Fibroblast of skin of right quadriceps (primary cell): ENCODE measurements at regions not wholly inside any gene's neighbourhood (a gene's known extent, or its start where the extent isn't known, plus 50 kb on each side); places are given as distances from the start of the nearest gene placed in this dataset.
"Not testable (repeated sequence)": the region's sequence is repeated elsewhere in the genome, so short reads cannot be mapped to it uniquely, and the experiment has no call there.

Experiments used
- DNase-seq: peaks from one replicate; pipeline ENCODE4 v3.0.0-alpha.2; 2013

DNA sequence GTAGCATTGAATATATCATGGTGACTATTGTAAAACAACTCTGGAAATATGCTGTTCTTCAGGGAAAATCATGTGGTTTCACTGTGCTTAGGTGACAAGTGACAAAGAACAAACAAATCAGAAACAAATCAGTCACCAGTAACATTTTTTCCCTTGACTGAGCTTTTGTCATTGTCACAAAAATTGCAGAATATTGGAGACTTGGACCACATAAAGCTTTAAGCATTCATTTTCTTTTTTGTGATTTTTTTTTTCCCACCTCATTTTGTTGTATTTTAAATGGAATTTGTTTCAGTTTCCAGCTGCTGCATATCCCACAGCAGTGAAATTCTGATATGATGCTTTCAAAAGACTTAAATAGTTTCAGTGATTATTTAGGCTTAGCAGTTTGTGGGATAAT lies 1088.4 kb downstream of the OTOL1 start:
- no peak for DNase-seq

DNA sequence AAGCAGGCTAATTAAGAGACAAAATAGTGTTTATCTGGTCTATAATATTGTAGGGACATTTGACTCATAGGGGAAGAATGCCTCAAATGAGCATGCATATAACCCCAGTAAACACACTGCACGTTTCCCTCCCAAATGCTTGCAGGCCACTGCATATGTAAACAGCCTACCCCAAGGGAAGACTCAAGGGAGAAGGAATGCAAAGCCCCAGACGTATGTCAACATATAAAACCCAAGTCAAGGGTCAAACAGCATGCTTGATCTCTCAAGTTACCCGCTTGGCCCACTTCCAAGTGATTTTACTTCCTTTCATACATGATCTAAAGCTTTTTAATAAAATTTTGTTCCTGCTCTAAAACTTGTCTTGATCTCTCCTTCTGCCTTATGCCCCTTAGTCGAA lies 1090.0 kb downstream of the OTOL1 start:
- peak; percentile 11 for DNase-seq

DNA sequence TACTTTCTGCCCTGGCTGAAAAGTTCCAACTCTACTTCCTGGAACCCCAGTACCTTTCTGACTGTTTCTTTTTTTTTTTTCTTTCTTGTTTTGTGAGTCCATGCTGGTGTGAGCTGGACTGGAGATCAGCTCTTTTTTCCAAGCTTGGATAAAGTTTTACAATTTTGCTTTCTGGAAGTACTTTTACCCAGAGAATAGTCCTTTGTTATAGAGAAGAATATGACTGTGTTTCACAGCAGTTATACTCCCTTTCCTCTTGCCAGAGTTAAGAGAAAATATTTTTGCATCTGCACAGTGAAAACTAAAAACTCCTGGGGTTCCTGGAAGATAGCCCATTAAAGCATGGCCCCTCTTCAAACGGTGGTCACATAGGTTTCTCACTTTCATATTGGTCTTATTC lies 1100.6 kb downstream of the OTOL1 start:
- no peak for DNase-seq

DNA sequence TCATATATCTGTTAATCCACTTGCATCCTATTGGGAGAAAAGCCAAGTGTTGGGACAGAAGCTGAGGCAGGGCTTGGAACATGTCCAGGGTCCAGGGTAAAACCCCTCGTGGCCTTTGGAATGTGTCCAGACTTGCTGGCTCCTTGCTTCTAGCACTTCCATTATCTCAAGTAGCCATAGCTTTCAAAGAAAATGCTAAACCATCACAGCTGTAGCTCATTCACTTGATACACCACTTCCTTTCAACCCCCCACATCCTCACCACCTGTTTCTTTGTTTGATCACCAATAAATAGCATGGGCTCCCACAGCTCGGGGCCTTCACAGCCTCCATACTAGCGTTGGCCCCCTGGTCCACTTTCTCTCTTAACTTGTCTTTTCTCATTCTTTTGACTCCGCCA lies 1101.9 kb downstream of the OTOL1 start:
- not testable (repeated sequence) for DNase-seq

DNA sequence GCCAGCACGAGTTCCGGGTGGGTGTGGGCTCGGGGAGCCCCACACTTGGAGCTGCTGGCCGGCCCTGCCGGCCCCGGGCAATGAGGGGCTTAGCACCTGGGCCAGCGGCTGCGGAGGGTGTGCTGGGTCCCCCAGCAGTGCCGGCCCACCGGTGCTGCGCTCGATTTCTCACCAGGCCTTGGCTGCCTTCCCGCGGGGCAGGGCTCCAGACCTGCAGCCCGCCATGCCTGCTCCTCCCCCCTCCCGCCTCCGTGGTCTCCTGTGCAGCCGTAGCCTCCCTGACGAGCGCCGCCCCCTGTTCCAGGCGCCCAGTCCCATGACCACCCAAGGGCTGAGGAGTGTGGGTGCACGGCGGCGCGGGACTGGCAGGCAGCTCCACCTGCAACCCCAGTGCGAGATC lies 1103.1 kb downstream of the OTOL1 start:
- not testable (repeated sequence) for DNase-seq

DNA sequence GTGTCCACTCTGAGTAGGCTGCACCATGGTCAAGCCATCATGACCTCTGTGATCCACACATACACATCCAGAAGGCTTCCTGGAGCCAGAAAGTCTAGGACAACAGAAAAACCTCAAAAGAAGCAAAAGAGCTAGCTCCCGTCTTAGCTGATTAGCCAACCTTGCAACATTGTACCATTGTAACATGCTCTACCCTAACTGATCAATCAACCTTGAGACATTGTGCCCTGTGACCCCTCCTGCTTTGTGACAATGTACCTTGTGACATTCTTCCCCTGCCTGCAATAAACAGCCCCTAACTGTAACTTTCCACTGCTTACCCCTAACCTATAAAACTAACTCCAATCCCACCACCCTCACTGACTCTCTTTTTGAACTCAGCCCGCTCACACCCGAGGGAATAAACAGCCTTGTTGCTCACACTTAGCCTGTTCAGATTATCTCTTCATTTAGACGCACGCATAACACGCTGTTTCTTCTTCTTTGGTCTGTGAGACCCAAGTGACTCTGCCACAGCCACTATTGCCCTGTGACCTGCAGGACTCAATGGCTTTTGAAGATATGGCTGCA lies 1104.6 kb downstream of the OTOL1 start:
- no peak for DNase-seq

DNA sequence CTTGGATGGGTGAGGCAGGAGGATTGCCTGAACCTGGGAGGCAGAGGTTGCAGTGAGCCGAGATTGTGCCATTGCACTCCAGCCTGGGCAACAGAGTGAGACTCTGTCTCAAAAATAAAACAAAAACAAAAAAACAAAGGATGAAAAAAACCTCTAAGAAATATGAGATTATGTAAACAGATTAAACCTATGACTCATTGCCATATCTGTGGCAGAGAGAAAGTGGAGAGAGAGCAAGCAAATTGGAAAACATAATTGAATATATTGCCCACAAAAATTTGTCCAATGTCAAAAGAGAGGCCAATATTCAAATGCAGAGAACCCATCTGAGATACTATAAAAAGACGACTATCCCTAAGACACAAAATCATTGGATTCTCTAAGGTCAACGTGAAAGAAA lies 1106.0 kb downstream of the OTOL1 start:
- no peak for DNase-seq

DNA sequence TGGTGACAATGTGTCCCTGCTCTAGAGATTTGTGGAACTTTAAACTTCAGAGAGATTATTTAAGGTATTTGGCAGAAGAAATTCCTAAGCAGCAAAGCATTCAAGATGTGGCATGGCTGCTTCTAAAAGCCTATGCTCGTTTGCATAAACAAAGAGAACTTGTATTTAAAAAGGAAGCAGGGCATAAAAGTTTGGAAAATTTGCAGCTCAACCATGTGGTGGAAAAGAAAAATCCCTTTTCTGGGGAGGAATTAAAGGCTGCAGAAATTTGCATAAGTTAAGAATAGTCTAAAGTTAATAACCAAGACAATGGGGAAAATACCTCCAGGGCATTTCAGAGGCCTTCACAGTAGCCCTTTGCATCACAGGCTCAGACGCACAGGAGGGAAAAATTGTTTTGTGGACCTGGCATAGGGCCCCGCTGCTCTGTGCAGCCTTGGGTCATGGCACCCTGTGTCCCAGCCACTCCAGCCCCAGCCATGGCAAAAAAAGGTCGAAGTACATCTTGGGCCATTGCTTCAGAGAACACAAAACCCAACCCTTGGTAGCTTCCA lies 1109.1 kb downstream of the OTOL1 start:
- DNase-seq, result no peak

DNA sequence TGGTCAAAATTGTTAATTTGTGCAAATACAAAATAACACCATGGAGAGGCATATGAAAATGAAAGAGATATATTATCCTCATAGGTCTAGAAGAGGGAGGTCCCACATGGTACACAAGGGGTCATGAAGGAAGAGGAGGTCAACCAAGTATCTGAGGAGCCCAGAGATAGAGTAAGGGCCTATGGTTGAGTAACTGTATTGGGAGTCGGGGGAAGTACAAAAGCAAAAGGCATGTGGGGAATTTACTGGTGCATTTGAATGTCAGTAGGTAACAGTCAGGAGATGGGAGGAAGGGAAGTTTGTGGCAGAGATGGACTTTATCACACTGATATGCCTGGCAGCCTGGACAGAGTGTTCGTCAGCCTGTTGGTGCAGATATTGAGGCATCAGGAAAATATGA lies 1113.7 kb downstream of the OTOL1 start:
- DNase-seq, result no peak

DNA sequence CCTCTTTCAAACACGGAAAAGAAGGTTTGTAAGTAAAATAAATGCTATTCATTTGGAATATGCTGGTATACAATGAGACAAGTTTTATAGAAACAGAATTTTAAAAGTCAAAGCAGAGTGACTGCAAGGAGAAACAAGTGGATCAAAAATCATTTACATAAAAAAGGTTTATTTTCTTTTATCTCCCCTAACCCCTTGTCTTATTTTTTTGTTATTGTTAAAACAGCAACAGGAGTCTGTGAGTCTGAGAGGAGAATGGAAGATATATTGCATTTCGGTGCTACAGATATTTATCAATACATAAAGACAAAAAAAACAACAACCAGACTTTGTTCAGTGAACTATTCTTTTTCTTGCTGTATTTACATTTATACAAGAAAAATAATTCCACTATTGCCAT lies 1116.4 kb downstream of the OTOL1 start:
- no peak for DNase-seq

DNA sequence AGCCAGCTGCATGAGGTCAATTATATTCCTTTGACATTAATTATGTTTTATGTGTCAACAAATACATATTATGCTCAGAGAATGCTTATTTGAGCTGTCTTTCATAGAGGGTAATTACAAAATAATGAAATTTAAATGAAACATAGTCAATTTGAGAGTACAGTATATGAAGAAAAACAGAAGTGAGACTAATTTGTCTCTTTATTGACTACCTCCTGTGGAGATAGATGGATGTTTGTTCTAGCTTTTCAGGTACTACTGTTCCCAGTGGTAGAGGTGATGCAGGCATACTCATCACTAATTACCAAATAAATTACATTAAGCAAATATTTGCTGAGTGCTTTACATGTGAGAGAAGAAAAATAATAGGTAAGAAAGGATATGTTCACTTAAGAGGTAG lies 1129.6 kb downstream of the OTOL1 start:
- no peak for DNase-seq

DNA sequence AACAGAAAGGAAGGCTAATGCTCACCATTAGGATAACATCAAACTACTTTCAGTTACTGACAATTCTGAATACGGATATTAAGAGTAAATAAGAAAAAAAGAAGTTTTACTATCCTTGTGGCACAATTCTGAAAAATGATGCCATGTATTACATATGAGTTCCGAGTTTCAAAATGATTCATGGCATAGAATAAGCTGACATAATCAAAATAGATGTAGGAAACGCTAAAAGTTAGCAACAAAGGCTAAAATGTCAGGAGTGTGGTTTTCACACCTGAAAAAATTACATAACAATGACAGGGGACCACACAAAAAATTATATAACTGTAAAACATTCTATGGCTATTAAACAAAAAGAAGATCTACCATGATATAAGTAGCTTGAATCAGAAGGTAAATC lies 1131.9 kb downstream of the OTOL1 start:
- DNase-seq, result no peak

DNA sequence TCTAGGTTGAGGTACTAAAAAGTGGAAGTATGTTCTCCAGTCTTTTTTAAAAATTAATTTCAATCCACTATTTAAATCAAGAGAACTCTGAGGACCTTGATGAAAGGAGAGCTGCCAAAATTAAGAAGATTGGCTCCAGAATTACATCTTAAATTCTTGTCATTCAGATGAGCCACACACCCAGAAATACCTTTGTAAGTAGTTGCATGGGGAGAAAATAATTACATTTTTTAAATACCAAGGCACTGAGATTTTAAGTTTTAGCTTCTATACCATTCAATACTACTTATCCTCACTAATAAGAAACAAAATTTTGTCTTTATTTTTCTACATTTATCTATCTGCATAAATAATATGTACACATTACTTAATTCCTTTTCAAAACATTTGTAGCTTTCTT lies 1132.8 kb downstream of the OTOL1 start:
- DNase-seq, result no peak

DNA sequence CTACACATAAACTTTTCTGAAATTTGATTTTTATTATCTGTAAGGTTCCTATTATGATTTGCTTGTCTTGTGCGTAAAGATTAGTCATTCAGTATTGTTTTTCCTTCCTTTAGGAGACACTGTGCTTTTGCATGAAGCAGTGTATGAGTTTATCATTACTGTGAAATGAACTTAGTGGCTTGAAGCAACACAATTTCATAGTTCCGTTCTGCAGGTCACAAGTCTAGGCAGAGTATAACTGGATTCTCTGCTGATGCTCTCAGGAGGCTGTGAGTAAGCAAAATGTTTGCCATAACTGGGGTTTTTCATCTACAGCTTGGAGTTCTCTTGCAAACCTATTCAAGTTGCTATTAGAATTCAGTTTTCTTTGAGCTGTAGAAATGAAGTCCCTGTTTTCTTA lies 1136.1 kb downstream of the OTOL1 start:
- no peak for DNase-seq

DNA sequence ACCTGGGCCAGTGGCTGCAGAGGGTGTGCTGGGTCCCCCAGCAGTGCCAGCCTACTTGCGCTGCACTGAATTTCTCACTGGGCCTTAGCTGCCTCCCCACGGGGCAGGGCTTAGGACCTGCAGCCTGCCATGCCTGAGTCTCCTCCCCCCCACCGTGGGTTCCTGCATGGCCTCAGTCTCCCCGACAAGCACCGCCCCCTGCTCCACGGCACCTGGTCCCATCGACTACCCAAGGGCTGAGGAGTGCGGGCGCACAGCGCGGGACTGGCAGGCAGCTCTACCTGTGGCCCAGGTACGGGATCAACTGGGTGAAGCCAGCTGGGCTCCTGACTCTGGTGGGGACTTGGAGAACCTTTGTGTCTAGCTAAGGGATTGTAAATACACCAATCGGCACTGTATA lies 1143.6 kb downstream of the OTOL1 start:
- DNase-seq, result not testable (repeated sequence)

DNA sequence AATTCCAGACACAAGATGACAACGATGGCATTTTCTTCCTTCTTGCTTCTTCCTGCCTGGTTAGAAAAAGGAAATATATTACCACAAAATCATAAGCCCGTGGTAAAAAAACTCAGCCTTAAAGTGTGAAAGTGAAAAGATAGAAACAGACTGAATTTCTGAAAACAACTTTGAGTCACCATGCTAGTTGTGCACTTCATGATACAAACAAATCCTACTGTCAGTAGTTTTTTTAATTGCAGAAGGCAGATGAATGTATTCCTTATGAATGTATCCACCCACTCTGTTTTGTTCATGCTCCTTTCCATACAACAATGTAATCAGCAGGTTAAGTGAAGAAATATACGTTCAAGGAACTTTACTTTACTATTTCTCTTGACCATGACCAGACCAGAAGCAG lies 1144.7 kb downstream of the OTOL1 start:
- no peak for DNase-seq

DNA sequence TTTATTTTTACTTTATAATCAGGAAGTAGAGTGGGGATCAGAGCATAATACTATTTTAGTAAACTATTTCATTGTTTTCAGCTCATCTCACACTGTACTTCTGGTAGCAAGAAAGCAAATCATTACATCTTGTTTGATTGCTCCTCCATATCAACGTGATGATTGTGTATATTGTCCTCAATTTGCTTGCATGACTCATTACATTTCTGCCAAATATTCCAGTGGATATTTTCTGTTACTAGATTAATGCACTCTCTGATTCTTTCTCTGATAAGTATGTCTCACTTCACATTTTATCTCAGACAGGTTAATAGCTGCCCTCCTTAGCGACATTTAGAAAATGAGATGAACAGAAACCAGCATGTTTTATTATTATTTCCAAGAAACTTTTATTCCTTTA lies 1145.3 kb downstream of the OTOL1 start:
- DNase-seq, result no peak

DNA sequence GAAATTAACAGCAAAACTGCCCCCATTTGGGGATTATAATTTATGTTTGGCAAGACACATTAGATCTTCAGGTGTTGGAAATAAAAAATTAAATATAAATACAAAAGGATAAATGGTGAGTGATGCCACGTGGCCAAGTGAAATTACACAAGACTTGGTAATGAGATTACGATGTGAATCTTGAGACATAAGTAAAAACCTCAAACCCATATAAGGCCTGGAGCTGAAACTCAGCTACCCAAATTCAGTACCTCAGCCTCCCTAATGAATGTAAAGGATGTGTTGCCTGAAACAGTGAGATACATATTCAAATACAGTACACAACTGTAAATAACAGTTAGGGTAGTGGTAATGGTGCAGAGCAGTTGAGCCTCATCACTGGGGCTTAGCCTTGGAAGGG lies 1146.6 kb downstream of the OTOL1 start:
- no peak for DNase-seq

DNA sequence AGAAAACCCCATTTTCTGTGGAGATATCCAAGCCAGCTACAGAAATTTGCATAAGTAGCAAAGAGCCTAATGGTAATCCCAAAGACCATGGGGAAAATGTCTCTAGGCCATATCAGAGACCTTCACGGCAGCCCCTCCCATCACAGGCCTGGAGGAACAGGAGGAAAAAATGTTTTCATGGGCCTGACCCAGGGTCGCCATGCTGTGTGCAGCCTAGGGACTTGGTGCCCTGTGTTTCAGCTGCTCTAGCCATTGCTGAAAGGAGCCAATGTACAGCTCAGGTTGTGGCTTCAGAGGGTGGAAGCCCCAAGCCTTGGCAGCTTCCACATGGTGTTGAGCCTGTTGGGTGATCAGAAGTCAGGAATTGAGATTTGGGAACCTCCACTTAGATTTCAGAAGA lies 1150.7 kb downstream of the OTOL1 start:
- no peak for DNase-seq

DNA sequence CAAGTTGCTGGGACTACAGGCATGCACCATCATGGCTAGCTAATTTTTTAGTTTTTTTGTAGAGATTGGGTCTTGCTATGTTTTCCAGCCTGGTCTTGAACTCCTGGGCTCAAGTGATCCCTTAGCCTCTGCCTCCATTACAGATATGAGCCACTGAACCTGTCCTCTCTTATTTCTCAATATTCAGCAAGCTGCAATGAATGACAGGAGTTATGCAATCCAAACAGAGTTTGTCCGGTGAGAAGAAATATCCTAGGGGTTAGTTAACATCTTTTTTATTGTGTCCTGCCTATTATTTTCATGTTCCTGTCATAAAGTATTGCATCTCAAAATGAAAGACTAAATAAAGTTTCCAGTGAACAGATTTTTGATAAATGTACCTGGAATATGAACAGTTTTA lies 1161.4 kb downstream of the OTOL1 start:
- no peak for DNase-seq

DNA sequence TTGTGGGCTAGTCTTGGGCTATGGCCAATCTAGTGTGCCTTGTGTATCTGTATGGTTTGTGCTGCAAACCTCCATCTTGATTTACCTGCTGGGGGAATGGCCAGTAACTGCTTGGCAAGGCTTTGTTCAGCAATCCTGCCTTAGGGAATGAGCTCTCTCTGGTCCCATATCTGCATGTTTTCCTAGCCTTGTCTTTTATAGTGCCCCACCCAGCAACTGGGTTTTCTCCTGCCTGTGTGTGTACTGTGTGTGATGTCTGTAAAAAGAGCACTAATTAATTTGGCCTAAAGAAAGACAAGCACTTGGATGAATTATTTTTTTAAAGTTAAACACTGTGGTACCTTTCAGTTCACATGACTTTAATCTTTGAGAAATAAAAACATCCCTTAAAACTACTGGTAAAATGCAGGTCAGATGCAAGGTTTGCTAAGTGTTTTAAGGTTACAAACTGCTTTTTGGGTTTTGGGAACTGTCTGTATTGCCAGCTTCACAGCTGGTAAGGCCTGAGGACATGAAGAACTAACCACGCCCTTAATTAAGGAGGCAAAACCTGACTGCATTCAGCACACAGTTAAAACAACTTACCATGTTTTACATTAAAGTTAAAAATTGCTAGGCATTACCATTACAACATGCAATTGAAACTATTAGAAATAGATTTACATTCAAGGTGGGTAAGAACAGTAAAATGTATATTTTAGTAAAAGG lies 1169.2 kb downstream of the OTOL1 start:
- no peak for DNase-seq

DNA sequence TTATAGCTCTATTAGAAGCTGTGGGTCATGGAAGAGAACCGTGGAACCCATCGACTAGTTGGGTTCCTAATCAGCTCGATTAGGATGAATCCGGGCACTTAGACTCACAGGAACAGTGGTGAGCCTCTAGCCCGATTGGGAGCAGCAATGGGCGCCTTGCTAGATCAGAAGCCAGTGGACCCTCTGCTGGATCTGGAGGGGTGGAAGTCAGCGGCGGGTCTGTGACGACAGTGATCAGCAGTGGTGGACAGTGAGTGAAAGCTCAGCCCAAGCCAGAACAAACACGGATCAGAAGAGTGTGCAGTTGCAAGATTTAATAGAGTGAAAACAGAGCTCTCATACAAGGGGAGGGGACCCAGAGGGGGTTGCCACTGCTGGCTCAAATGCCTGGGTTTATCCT lies 1170.2 kb downstream of the OTOL1 start:
- DNase-seq, result no peak

DNA sequence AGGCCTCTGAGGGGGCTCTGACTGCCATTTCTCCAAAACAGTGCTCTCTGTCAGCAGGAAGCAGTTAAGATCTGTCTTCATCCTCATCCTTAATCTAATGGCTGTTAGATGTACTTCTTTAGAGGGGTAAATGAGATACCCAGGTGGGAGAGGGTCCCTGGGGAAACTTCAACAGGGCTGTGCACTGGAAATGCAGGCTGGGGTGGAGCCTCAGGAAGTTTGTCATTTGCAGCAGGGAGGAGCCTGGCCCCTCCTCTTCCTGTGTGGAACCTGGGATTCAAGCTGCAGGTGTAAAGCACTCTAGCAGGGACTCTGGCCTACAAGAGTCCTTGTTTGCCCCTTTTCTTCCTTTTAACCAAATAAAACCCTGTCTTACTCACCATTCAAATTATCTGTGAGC lies 1173.6 kb downstream of the OTOL1 start:
- no peak for DNase-seq

DNA sequence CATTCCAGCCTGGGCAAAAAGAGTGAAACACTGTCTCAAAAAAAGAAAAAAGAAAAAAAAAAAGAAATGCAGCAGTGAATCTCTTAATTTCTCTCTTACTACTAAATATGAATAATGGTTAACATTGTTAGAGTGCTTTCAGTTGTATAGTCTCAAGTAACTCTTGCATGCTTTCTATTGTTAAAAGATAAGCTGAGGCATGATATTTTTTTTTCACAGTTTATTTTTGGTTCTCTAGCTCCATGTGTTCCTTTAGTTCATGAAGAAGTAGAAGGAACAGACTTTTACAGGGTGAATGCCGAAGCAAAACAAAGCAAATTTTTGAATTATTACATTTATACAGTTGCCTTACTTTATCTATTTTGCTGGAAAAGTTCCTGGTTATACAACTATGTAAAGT lies 1180.9 kb downstream of the OTOL1 start:
- DNase-seq, result no peak

DNA sequence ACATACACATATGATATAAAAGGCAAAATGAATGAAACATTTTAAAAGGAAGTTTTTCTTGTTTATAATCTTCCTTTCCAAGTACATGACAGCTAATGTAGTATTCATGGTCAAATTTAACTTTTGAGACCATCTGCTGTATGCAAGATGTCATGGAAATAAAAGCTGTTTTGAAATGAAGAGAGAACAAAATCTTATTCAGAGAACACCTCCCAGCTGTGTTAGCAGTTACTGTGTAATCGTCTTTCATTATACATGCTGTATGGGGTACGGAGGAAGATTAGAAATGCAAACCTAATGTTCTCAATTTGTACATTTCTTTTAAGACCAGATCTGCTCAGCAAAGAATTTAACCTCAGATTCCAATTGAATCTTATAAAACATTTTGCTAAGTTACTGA lies 1182.3 kb downstream of the OTOL1 start:
- no peak for DNase-seq
